ENCODE measurements at regions not wholly inside any gene's neighbourhood (a gene's known extent, or its start where the extent isn't known, plus 50 kb on each side); places are given as distances from the start of the nearest gene placed in this dataset.

DNA sequence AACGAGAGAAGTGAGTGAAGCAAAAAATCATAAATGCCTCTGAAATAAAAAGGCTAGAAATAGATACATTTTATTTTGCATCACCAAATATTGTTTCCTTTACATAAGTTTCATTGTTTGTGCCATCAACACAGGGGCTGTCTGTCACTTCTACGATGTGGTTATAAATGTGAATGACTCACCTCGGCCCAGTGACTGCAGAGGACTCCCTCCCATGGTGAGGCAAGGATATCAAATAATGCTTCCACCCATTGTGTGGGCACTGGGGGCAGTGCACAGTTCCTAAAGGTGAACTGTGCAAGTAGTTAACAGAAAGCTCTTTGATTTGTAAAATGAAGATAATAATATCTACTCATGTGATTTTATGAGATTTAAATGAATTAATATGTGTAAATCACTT, 230.3 kb upstream of the NEIL3 start:
- Histone ChIP-seq H3K27ac (ENCODE audit: insufficient read depth, low read depth, low read length) (no peak overlapping the region), H3K9ac (replicated peaks; ENCODE audit: extremely low read depth, insufficient read depth, low read length) (no peak overlapping the region), H4K20me1 (replicated peaks; ENCODE audit: control insufficient read depth, extremely low read depth, insufficient read depth, low read length) (no peaks in the 10 kb centered on the region), H3K4me2 (ENCODE audit: insufficient read depth, low read length) (no peak overlapping the region), H3K4me3 (replicated peaks in 1 of 3; ENCODE audit: insufficient read depth in 1 of 3, low read depth in 1 of 3, low read length in 3 of 3) (no peak overlapping the region), H2AFZ (ENCODE audit: low read depth, low read length) (no peak overlapping the region), H3K4me1 (ENCODE audit: control insufficient read depth, extremely low read depth, insufficient read depth, low read length) (no peaks in the 10 kb centered on the region), H3K36me3 (ENCODE audit: control insufficient read depth in 2 of 2, extremely low read depth in 1 of 2, insufficient read depth in 2 of 2, low read length in 2 of 2) (no peaks in the 10 kb centered on the region), H3K9me1 (replicated peaks; ENCODE audit: control insufficient read depth, extremely low read depth, insufficient read depth, low read length) (no peaks in the 10 kb centered on the region), H3K9me3 (replicated peaks; ENCODE audit: control insufficient read depth, insufficient read depth, low read length) (no peaks in the 10 kb centered on the region), H3K79me2 (ENCODE audit: control insufficient read depth, insufficient read depth, low read length) (no peaks in the 10 kb centered on the region), H3K27me3 (ENCODE audit: control insufficient read depth in 2 of 2, insufficient read depth in 2 of 2, low read length in 2 of 2) (no peaks in the 10 kb centered on the region)
- DNase-seq (ENCODE audit: low read depth, low spot score) = no peak
- ChIA-PET POLR2A (no interaction called here), CTCF (interaction anchor here (1.0 kb wide), 1 partner anchor 27 kb away, joined by 3 read pairs; no protein-coding TSS in a partner anchor)
- intact Hi-C loops (cut with micrococcal nuclease) (no loop called here), dilution Hi-C loops (cut with MboI; ENCODE audit: extremely low pct_ligation_motif_present, low sequenced_read_pairs) (no loop called here)
- no peak for FAIRE-seq
- TF ChIP-seq POLR2AphosphoS5 (IDR thresholded peaks at IDR 0.05; ENCODE audit: insufficient read depth, low read depth, low read length) (no peak), JUN (IDR thresholded peaks at IDR 0.05; ENCODE audit: borderline replicate concordance, insufficient read depth, insufficient read length, low read depth) (no peak), EZH2 (IDR thresholded peaks at IDR 0.05; ENCODE audit: borderline replicate concordance, low read depth, low read length, severe bottlenecking) (no peak), FOS (IDR thresholded peaks at IDR 0.05; ENCODE audit: borderline replicate concordance, insufficient read depth, low read length) (no peak), POLR2A (IDR thresholded peaks at IDR 0.05; ENCODE audit: low read depth, low read length) (no peak), MYC (IDR thresholded peaks at IDR 0.05; ENCODE audit: low read depth, low read length) (no peak), GATA2 (IDR thresholded peaks at IDR 0.05; ENCODE audit: insufficient read depth, insufficient read length, low read depth, low read length) (no peak), MAX (IDR thresholded peaks at IDR 0.05; ENCODE audit: insufficient read depth, insufficient read length) (no peak)
- TF ChIP-seq, protein P1, sequence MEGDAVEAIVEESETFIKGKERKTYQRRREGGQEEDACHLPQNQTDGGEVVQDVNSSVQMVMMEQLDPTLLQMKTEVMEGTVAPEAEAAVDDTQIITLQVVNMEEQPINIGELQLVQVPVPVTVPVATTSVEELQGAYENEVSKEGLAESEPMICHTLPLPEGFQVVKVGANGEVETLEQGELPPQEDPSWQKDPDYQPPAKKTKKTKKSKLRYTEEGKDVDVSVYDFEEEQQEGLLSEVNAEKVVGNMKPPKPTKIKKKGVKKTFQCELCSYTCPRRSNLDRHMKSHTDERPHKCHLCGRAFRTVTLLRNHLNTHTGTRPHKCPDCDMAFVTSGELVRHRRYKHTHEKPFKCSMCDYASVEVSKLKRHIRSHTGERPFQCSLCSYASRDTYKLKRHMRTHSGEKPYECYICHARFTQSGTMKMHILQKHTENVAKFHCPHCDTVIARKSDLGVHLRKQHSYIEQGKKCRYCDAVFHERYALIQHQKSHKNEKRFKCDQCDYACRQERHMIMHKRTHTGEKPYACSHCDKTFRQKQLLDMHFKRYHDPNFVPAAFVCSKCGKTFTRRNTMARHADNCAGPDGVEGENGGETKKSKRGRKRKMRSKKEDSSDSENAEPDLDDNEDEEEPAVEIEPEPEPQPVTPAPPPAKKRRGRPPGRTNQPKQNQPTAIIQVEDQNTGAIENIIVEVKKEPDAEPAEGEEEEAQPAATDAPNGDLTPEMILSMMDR (IDR thresholded peaks at IDR 0.05; ENCODE audit: extremely low read depth in 1 of 2, insufficient read depth in 1 of 2, low read depth in 1 of 2, low read length in 2 of 2) = no peak
- no TSS peak for BruUV-seq (replicated peaks)
